ENCODE measurements at regions not wholly inside any gene's neighbourhood (a gene's known extent, or its start where the extent isn't known, plus 50 kb on each side); places are given as distances from the start of the nearest gene placed in this dataset.
"Not testable (repeated sequence)": the region's sequence is repeated elsewhere in the genome, so short reads cannot be mapped to it uniquely, and the experiment has no call there.

DNA sequence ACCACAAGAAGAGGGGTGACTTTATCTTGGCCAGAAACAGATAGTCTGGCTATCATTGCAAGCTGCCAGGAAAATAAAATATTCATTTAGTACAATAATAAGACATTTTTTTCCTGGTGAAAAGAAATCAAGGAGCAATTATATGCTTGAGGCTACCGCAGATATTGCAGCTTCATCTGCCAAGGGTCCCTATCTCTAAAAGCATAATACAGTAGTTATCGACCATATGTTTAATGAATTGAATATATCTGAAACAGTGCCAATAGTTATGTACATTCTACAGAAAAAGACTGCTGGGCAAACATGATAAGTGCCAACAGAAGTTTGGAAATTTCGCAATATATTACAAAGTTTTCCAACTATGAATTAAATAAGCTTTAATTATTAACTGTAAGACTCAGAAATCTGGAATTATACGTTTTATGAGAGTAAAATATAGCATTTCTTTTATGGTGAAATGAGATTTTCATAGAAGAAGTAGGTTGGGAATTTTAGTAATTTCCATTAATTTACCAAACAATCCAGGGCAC is 561.1 kb upstream of the ZP4 start:
- no peaks in the 10 kb centered on the region for H3K27me3 ChIP-seq (replicated peaks; ENCODE audit: control insufficient read depth, insufficient read depth, low read length)
- H3K4me1 ChIP-seq (ENCODE audit: control insufficient read depth, insufficient read depth, low read length): no peaks in the 10 kb centered on the region
- no peak overlapping the region for H3K4me3 ChIP-seq (ENCODE audit: low read length)
- peak; percentile 19 for DNase-seq (ENCODE audit: low read depth)
- H3K9me3 ChIP-seq (ENCODE audit: control insufficient read depth, low read length): no peaks in the 10 kb centered on the region
- H3K9ac ChIP-seq (ENCODE audit: low read length): no peak overlapping the region
- H3K36me3 ChIP-seq (ENCODE audit: control insufficient read depth, insufficient read depth, low read length, severe bottlenecking): no peaks in the 10 kb centered on the region

DNA sequence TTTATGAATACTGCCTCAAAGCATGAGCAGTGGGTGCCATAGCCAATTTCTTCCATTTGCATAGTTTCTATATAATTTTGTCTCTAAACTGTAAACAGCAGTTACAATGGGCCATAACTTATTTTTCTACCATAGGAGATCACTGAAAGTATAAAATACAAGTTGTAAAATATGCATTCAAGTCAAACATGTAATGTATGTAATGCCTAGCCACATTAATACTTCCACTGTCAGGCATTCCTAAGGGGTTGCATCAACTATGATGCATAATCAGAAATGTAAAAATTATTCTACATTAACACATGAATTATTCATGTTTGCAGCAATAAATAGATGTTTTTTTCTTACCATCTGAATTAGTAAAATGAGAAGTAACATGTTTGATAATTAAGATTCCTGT is 560.3 kb upstream of the ZP4 start:
- DNase-seq (ENCODE audit: low read depth): peak; percentile 19
- Histone ChIP-seq H3K9ac (ENCODE audit: low read length) (no peak overlapping the region), H3K36me3 (ENCODE audit: control insufficient read depth, insufficient read depth, low read length, severe bottlenecking) (no peaks in the 10 kb centered on the region), H3K9me3 (ENCODE audit: control insufficient read depth, low read length) (no peaks in the 10 kb centered on the region), H3K27me3 (replicated peaks; ENCODE audit: control insufficient read depth, insufficient read depth, low read length) (no peaks in the 10 kb centered on the region), H3K4me1 (ENCODE audit: control insufficient read depth, insufficient read depth, low read length) (no peaks in the 10 kb centered on the region), H3K4me3 (ENCODE audit: low read length) (no peak overlapping the region)

- Histone ChIP-seq H3K27me3 (replicated peaks; ENCODE audit: control insufficient read depth, insufficient read depth, low read length) (no peaks in the 10 kb centered on the region), H3K4me1 (ENCODE audit: control insufficient read depth, insufficient read depth, low read length) (no peaks in the 10 kb centered on the region), H3K4me3 (ENCODE audit: low read length) (no peak overlapping the region), H3K36me3 (ENCODE audit: control insufficient read depth, insufficient read depth, low read length, severe bottlenecking) (no peaks in the 10 kb centered on the region), H3K9ac (ENCODE audit: low read length) (no peak overlapping the region), H3K9me3 (ENCODE audit: control insufficient read depth, low read length) (no peaks in the 10 kb centered on the region)
- no peak for DNase-seq (ENCODE audit: low read depth)
These were observed 553.0 kb upstream of the ZP4 start for GRCh38 chr1:238443687-238444086.

GRCh38 chr1:238439511-238439910 is 548.8 kb upstream of the ZP4 start:
- H3K27me3 ChIP-seq (replicated peaks; ENCODE audit: control insufficient read depth, insufficient read depth, low read length): no peaks in the 10 kb centered on the region
- no peak overlapping the region for H3K9ac ChIP-seq (ENCODE audit: low read length)
- no peak for DNase-seq (ENCODE audit: low read depth)
- H3K4me1 ChIP-seq (ENCODE audit: control insufficient read depth, insufficient read depth, low read length): no peaks in the 10 kb centered on the region
- no peaks in the 10 kb centered on the region for H3K9me3 ChIP-seq (ENCODE audit: control insufficient read depth, low read length)
- no peak overlapping the region for H3K4me3 ChIP-seq (ENCODE audit: low read length)
- H3K36me3 ChIP-seq (ENCODE audit: control insufficient read depth, insufficient read depth, low read length, severe bottlenecking): no peaks in the 10 kb centered on the region

- no peak overlapping the region for H3K4me3 ChIP-seq (ENCODE audit: low read length)
- H3K36me3 ChIP-seq (ENCODE audit: control insufficient read depth, insufficient read depth, low read length, severe bottlenecking): no peaks in the 10 kb centered on the region
- DNase-seq (ENCODE audit: low read depth): no peak
- H3K4me1 ChIP-seq (ENCODE audit: control insufficient read depth, insufficient read depth, low read length): no peaks in the 10 kb centered on the region
- H3K9ac ChIP-seq (ENCODE audit: low read length): no peak overlapping the region
- H3K9me3 ChIP-seq (ENCODE audit: control insufficient read depth, low read length): no peaks in the 10 kb centered on the region
- no peaks in the 10 kb centered on the region for H3K27me3 ChIP-seq (replicated peaks; ENCODE audit: control insufficient read depth, insufficient read depth, low read length)
These were observed 547.9 kb upstream of the ZP4 start for GRCh38 chr1:238438311-238439270.

DNA sequence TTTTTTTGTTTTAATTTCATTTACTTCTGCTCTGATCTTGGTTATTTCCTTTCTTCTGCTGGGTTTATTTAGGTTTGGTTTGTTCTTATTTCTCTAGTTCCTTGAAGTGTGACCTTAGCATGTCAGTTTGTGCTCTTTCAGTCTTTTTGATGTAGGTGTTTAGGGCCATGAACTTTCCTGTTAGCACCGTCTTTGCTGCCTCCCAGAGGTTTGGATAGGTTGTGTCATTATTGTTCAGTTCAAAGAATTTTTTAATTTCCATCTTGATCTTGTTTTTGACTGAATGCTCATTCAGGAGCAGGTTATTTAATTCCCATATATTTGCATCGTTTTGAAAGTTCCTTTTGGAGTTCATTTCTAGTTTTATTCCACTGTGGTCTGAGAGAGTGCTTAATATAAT is 539.0 kb upstream of the ZP4 start:
- H3K27me3 ChIP-seq (replicated peaks; ENCODE audit: control insufficient read depth, insufficient read depth, low read length); DNase-seq (ENCODE audit: low read depth); H3K4me3 ChIP-seq (ENCODE audit: low read length); H3K36me3 ChIP-seq (ENCODE audit: control insufficient read depth, insufficient read depth, low read length, severe bottlenecking); H3K9ac ChIP-seq (ENCODE audit: low read length); H3K9me3 ChIP-seq (ENCODE audit: control insufficient read depth, low read length); H3K4me1 ChIP-seq (ENCODE audit: control insufficient read depth, insufficient read depth, low read length): not testable (repeated sequence)

- Histone ChIP-seq H3K9me3 (ENCODE audit: control insufficient read depth, low read length) (no peaks in the 10 kb centered on the region), H3K4me1 (ENCODE audit: control insufficient read depth, insufficient read depth, low read length) (no peaks in the 10 kb centered on the region), H3K27me3 (replicated peaks; ENCODE audit: control insufficient read depth, insufficient read depth, low read length) (no peaks in the 10 kb centered on the region), H3K36me3 (ENCODE audit: control insufficient read depth, insufficient read depth, low read length, severe bottlenecking) (no peaks in the 10 kb centered on the region), H3K4me3 (ENCODE audit: low read length) (no peak overlapping the region), H3K9ac (ENCODE audit: low read length) (no peak overlapping the region)
- DNase-seq (ENCODE audit: low read depth): no peak
These were observed 528.5 kb upstream of the ZP4 start for GRCh38 chr1:238419209-238419608.

GRCh38 chr1:238409932-238410331 is 519.2 kb upstream of the ZP4 start:
- DNase-seq (ENCODE audit: low read depth): peak; percentile 69
- Histone ChIP-seq H3K9me3 (ENCODE audit: control insufficient read depth, low read length) (no peaks in the 10 kb centered on the region), H3K36me3 (ENCODE audit: control insufficient read depth, insufficient read depth, low read length, severe bottlenecking) (no peaks in the 10 kb centered on the region), H3K4me3 (ENCODE audit: low read length) (no peak overlapping the region), H3K9ac (ENCODE audit: low read length) (no peak overlapping the region), H3K4me1 (ENCODE audit: control insufficient read depth, insufficient read depth, low read length) (peaks cover 14% of the 10 kb centered on the region), H3K27me3 (replicated peaks; ENCODE audit: control insufficient read depth, insufficient read depth, low read length) (no peaks in the 10 kb centered on the region)

DNA sequence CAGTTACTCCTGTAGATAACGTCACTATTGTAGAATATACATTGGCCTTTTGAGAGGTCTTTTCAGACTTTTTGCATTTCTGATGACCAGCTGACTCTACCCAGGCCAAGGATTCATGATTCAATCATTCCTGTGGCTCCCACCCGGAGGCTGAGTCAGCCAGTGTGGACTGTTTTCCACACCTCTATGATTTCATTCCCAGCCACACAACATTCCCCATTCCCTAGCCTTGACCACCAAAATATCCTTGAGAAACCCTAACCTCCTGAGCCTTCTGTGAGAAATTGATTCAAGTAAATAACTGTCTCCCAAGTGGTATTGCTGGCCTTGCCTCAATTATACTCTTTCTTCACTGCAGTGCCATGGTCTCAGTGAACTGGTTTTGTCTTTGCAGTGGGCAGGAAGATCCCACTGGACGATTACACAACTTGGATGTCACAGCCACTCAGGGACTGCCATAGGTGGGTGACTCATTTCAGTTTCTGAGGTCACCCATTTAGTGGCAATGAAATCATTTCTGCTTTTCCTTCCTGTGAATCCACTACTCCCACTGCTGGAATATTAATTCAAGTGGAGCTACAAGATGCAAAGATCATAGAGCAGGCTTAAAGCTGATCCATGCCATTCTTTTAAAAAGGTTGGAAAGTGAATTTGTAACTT is 518.6 kb upstream of the ZP4 start:
- Histone ChIP-seq H3K36me3 (ENCODE audit: control insufficient read depth, insufficient read depth, low read length, severe bottlenecking) (no peaks in the 10 kb centered on the region), H3K4me1 (ENCODE audit: control insufficient read depth, insufficient read depth, low read length) (peaks cover 14% of the 10 kb centered on the region)

DNA sequence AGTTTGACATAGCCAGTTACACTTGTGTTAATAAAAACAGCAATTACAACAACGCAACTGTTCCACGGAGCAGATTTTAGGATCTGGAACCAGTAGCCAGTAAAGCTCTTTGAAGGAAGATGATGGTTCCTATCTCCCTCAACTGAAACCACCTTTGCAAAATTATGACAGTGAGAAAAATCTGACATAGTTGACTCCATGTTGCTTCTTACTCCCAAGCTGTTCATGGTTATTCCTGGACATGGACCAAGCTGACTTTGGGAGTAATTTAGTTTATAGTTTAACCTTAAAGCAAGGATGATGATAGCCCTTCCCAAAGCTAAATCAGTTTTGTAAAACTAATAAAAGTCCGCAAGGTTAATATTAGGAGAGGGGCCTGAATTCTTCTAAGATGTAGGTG is 518.0 kb upstream of the ZP4 start:
- Histone ChIP-seq H3K9ac (ENCODE audit: low read length) (no peak overlapping the region), H3K9me3 (ENCODE audit: control insufficient read depth, low read length) (no peaks in the 10 kb centered on the region), H3K27me3 (replicated peaks; ENCODE audit: control insufficient read depth, insufficient read depth, low read length) (no peaks in the 10 kb centered on the region), H3K4me1 (ENCODE audit: control insufficient read depth, insufficient read depth, low read length) (peaks cover 14% of the 10 kb centered on the region), H3K4me3 (ENCODE audit: low read length) (no peak overlapping the region), H3K36me3 (ENCODE audit: control insufficient read depth, insufficient read depth, low read length, severe bottlenecking) (no peaks in the 10 kb centered on the region)
- no peak for DNase-seq (ENCODE audit: low read depth)

More for the DNA sequence above, 518.6 kb upstream of the ZP4 start:
- H3K9me3 ChIP-seq (ENCODE audit: control insufficient read depth, low read length): no peaks in the 10 kb centered on the region
- no peaks in the 10 kb centered on the region for H3K27me3 ChIP-seq (replicated peaks; ENCODE audit: control insufficient read depth, insufficient read depth, low read length)
- DNase-seq (ENCODE audit: low read depth): peak; percentile 76
- no peak overlapping the region for H3K4me3 ChIP-seq (ENCODE audit: low read length)
- H3K9ac ChIP-seq (ENCODE audit: low read length): no peak overlapping the region

DNA sequence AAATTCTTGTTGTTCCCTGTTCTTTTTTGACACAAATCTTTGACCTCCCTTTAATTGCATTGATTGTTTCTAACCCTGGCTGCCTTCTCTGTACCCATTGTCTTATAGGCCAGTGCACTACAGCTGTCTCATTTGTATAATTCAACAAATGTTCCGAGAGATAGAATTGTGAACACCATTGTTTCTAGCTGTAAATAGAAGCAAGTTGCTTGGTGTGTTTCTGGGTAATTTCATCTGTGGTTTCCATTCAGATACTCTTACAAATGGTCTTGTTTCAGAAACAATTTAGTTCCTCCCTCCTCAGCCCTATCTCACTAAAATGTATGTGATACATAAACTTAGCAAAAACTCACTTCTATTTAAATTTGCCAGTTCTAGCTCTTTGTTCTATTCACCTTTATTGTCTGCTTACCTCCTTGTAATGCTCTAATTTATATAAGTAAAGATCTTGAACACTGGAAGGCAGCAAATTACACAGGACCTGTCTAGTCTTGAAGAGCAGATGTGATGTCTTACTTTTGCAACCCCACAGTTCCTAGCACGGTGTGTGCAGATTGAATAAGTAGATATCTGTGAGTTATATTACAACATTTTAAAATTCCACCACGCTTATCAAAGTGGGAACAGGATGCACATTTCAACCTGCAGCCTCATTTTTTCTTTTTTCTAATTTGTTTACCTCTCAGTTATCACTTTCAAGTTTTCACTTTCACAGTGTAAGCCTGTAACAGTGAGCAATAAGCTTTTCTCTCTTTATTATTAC is 515.6 kb upstream of the ZP4 start:
- H3K4me1 ChIP-seq (ENCODE audit: control insufficient read depth, insufficient read depth, low read length): peaks cover 15% of the 10 kb centered on the region
- no peaks in the 10 kb centered on the region for H3K27me3 ChIP-seq (replicated peaks; ENCODE audit: control insufficient read depth, insufficient read depth, low read length)
- no peak overlapping the region for H3K4me3 ChIP-seq (ENCODE audit: low read length)
- H3K9ac ChIP-seq (ENCODE audit: low read length): no peak overlapping the region
- H3K36me3 ChIP-seq (ENCODE audit: control insufficient read depth, insufficient read depth, low read length, severe bottlenecking): no peaks in the 10 kb centered on the region
- no peak for DNase-seq (ENCODE audit: low read depth)
- H3K9me3 ChIP-seq (ENCODE audit: control insufficient read depth, low read length): no peaks in the 10 kb centered on the region

All from adipocyte (in vitro differentiated cells).